GM21717 (cell line): ENCODE measurements at regions not wholly inside any gene's neighbourhood (a gene's known extent, or its start where the extent isn't known, plus 50 kb on each side); places are given as distances from the start of the nearest gene placed in this dataset.
"Not testable (repeated sequence)": the region's sequence is repeated elsewhere in the genome, so short reads cannot be mapped to it uniquely, and the experiment has no call there.

ENCODE experiments used
- ATAC-seq: cut with Tn5 transposase; IDR thresholded peaks from one replicate; pipeline ENCODE4 v1.9.1; 2021; ENCODE audit warnings: mild to moderate bottlenecking, moderate library complexity; ENCODE audit not compliant: unreplicated experiment

GRCh38 chr15:87682527-87682926, 574.0 kb downstream of the NTRK3 start:
- no peak for ATAC-seq

- no peak for ATAC-seq
Observed at GRCh38 chr15:87681104-87681503, 575.4 kb downstream of the NTRK3 start.

- ATAC-seq = no peak
Observed at GRCh38 chr15:87680208-87680607, 576.3 kb downstream of the NTRK3 start.

GRCh38 chr15:87675271-87675670, 581.3 kb downstream of the NTRK3 start:
- no peak for ATAC-seq

- ATAC-seq = no peak
Observed at GRCh38 chr15:87672309-87673288, 583.9 kb downstream of the NTRK3 start.

GRCh38 chr15:87671289-87671688, 585.2 kb downstream of the NTRK3 start:
- ATAC-seq = no peak

GRCh38 chr15:87669846-87670245, 586.7 kb downstream of the NTRK3 start:
- no peak for ATAC-seq

- not testable (repeated sequence) for ATAC-seq
Observed at GRCh38 chr15:87668768-87669564, 587.6 kb downstream of the NTRK3 start.

- ATAC-seq = no peak
Observed at GRCh38 chr15:87667643-87668042, 588.9 kb downstream of the NTRK3 start.

GRCh38 chr15:87662575-87662974, 594.0 kb downstream of the NTRK3 start:
- no peak for ATAC-seq

GRCh38 chr15:87661454-87662355, 594.8 kb downstream of the NTRK3 start:
- no peak for ATAC-seq

- no peak for ATAC-seq
Observed at GRCh38 chr15:87660251-87661129, 596.0 kb downstream of the NTRK3 start.

- ATAC-seq = no peak
Observed at GRCh38 chr15:87656372-87656771, 600.2 kb downstream of the NTRK3 start.

- ATAC-seq = no peak
Observed at GRCh38 chr15:87653646-87654045, 602.9 kb downstream of the NTRK3 start.

- ATAC-seq = no peak
Observed at GRCh38 chr15:87649175-87649574, 607.4 kb downstream of the NTRK3 start.

- no peak for ATAC-seq
Observed at GRCh38 chr15:87648278-87648677, 608.3 kb downstream of the NTRK3 start.

- ATAC-seq = no peak
Observed at GRCh38 chr15:87645723-87646122, 610.8 kb downstream of the NTRK3 start.

GRCh38 chr15:87642997-87643396, 613.5 kb downstream of the NTRK3 start:
- ATAC-seq = not testable (repeated sequence)

- ATAC-seq = no peak
Observed at GRCh38 chr15:87639305-87640011, 617.1 kb downstream of the NTRK3 start.
